ENCODE measurements at regions not wholly inside any gene's neighbourhood (a gene's known extent, or its start where the extent isn't known, plus 50 kb on each side); places are given as distances from the start of the nearest gene placed in this dataset.
"Not testable (repeated sequence)": the region's sequence is repeated elsewhere in the genome, so short reads cannot be mapped to it uniquely, and the experiment has no call there.

- H3K4me3 ChIP-seq (ENCODE audit: low read depth, low read length), result no peak overlapping the region
- no peak for TF ChIP-seq CTCF (IDR thresholded peaks at IDR 0.05; ENCODE audit: borderline replicate concordance, insufficient read depth, low read depth, low read length)
Measured at GRCh38 chr9:13800776-13801175, 513.2 kb downstream of the NFIB start.

- H3K4me3 ChIP-seq (ENCODE audit: low read depth, low read length), result not testable (repeated sequence)
Measured at GRCh38 chr9:13797701-13798100, 516.2 kb downstream of the NFIB start.

GRCh38 chr9:13791816-13792215, 512.3 kb upstream of the MPDZ start:
- TF ChIP-seq CTCF (IDR thresholded peaks at IDR 0.05; ENCODE audit: borderline replicate concordance, insufficient read depth, low read depth, low read length), result no peak
- no peak overlapping the region for H3K4me3 ChIP-seq (ENCODE audit: low read depth, low read length)

GRCh38 chr9:13790055-13790454, 510.6 kb upstream of the MPDZ start:
- no peak overlapping the region for H3K4me3 ChIP-seq (ENCODE audit: low read depth, low read length)
- TF ChIP-seq CTCF (IDR thresholded peaks at IDR 0.05; ENCODE audit: borderline replicate concordance, insufficient read depth, low read depth, low read length), result no peak

GRCh38 chr9:13787234-13787833, 507.8 kb upstream of the MPDZ start:
- no peak for TF ChIP-seq CTCF (IDR thresholded peaks at IDR 0.05; ENCODE audit: borderline replicate concordance, insufficient read depth, low read depth, low read length)
- H3K4me3 ChIP-seq (ENCODE audit: low read depth, low read length), result no peak overlapping the region

- no peak for TF ChIP-seq CTCF (IDR thresholded peaks at IDR 0.05; ENCODE audit: borderline replicate concordance, insufficient read depth, low read depth, low read length)
- no peak overlapping the region for H3K4me3 ChIP-seq (ENCODE audit: low read depth, low read length)
Measured at GRCh38 chr9:13786711-13787110, 507.2 kb upstream of the MPDZ start.

- no peak for TF ChIP-seq CTCF (IDR thresholded peaks at IDR 0.05; ENCODE audit: borderline replicate concordance, insufficient read depth, low read depth, low read length)
- no peak overlapping the region for H3K4me3 ChIP-seq (ENCODE audit: low read depth, low read length)
Measured at GRCh38 chr9:13786131-13786530, 506.6 kb upstream of the MPDZ start.

GRCh38 chr9:13779106-13779505, 499.6 kb upstream of the MPDZ start:
- no peak for TF ChIP-seq CTCF (IDR thresholded peaks at IDR 0.05; ENCODE audit: borderline replicate concordance, insufficient read depth, low read depth, low read length)

More at GRCh38 chr9:13779106-13779505, 499.6 kb upstream of the MPDZ start:
- no peak overlapping the region for H3K4me3 ChIP-seq (ENCODE audit: low read depth, low read length)
